Panc1 (cell line): ENCODE measurements at regions not wholly inside any gene's neighbourhood (a gene's known extent, or its start where the extent isn't known, plus 50 kb on each side); places are given as distances from the start of the nearest gene placed in this dataset.
A peak's percentile ranks its signal among the peaks of the same experiment; 100 is the strongest.

Experiments
- ATAC-seq: fragments of 200-7000 bp; cut with Tn5 transposase; 2 replicates; pipeline ENCODE4 v1.9.1; 2020; ENCODE audit warnings: mild to moderate bottlenecking, moderate library complexity
- BruUV-seq: library from RNA; stranded (reverse); fragments of 400-500 nt; replicated peaks from 2 replicates; lab custom pipeline; 2021; lab: Mats Ljungman, UMichigan
- CTCF ChIA-PET: fragments of 300-600 bp; sonication (Branson Sonifier 250); formaldehyde crosslinking; loops from one replicate; lab custom pipeline; 2022; ENCODE audit warnings: antibody characterized with exemption; lab: Charles Lee
- POLR2A ChIA-PET: fragments of 300-600 bp; sonication (Branson Sonifier 250); formaldehyde crosslinking; loops from one replicate; lab custom pipeline; 2022; ENCODE audit warnings: antibody characterized with exemption; lab: Charles Lee
- DNase-seq: peaks from one replicate; pipeline ENCODE4 v3.0.0-alpha.2; 2010; ENCODE audit warnings: low read depth, low spot score
- H3K27ac ChIP-seq: 2 replicates; pipeline ENCODE4 v1.5.1; 2011; ENCODE audit warnings: mild to moderate bottlenecking, low read length, inconsistent platforms
- H3K27me3 ChIP-seq: fragments of 200-500 bp; sonication (Bioruptor generic); 2 replicates; pipeline ENCODE4 v1.6.0; 2014; ENCODE audit warnings: low read length, inconsistent platforms; ENCODE audit not compliant: control insufficient read depth, insufficient read depth
- H3K36me3 ChIP-seq: fragments of 200-500 bp; sonication (Bioruptor generic); 2 replicates; pipeline ENCODE4 v1.5.1; 2014; ENCODE audit warnings: inconsistent platforms, mild to moderate bottlenecking, low read length, moderate library complexity; ENCODE audit not compliant: control insufficient read depth, insufficient read depth
- H3K4me1 ChIP-seq: 2 replicates; pipeline ENCODE4 v1.5.1; 2011; ENCODE audit warnings: inconsistent platforms, mild to moderate bottlenecking, low read length, moderate library complexity; ENCODE audit not compliant: control insufficient read depth, insufficient read depth
- H3K4me3 ChIP-seq, 2 experiments: 2 replicates each; pipeline ENCODE4 v1.5.1; 2011 to 2012; ENCODE audit warnings: low read depth in 2 of 2, low read length in 2 of 2, mild to moderate bottlenecking in 2 of 2, inconsistent platforms in 1 of 2, moderate library complexity in 1 of 2
- H3K9me3 ChIP-seq: fragments of 200-500 bp; sonication (Bioruptor generic); 2 replicates; pipeline ENCODE4 v1.5.1; 2014; ENCODE audit warnings: low read depth, mild to moderate bottlenecking, inconsistent platforms, low read length, moderate library complexity; ENCODE audit not compliant: control insufficient read depth, insufficient read depth
- POLR2AphosphoS5 ChIP-seq: IDR thresholded peaks from 2 replicates; pipeline ENCODE4 v1.6.1; 2012; ENCODE audit warnings: mild to moderate bottlenecking, low read depth, low read length, moderate library complexity
- SIN3A ChIP-seq: IDR thresholded peaks from 2 replicates; pipeline ENCODE4 v1.6.1; 2012; ENCODE audit warnings: low read depth, mild to moderate bottlenecking, low read length, moderate library complexity, borderline replicate concordance; ENCODE audit not compliant: insufficient read depth
- TCF7L2 ChIP-seq: IDR thresholded peaks from 2 replicates; pipeline ENCODE4 v1.6.1; 2011; ENCODE audit warnings: mild to moderate bottlenecking, low read depth, low read length, inconsistent platforms
- in situ Hi-C: cut with HindIII; loops from 2 replicates; pipeline ENCODE4 v1.10.0; 2016; ENCODE audit warnings: low sequenced_read_pairs, low pct_unique_long_range_greater_than_20kb
- intact Hi-C: fragments of 100-400 bp; cut with micrococcal nuclease; formaldehyde crosslinking; loops from one replicate; pipeline ENCODE4 v1.10.0; 2022; ENCODE audit not compliant: unreplicated experiment
- TF ChIP-seq, protein P1 (sequence below), 2 experiments: IDR thresholded peaks; 2 replicates each; pipeline ENCODE4 v1.6.1; 2011 to 2012; ENCODE audit warnings: low read depth in 2 of 2, control low read depth in 1 of 2, low read length in 1 of 2, mild to moderate bottlenecking in 1 of 2, moderate library complexity in 1 of 2; ENCODE audit not compliant: insufficient read depth in 1 of 2
- TF ChIP-seq, protein P2 (sequence below): fragments of 450-650 bp; IDR thresholded peaks from 2 replicates; pipeline ENCODE4 v1.5.1; 2017; ENCODE audit warnings: mild to moderate bottlenecking

DNA sequence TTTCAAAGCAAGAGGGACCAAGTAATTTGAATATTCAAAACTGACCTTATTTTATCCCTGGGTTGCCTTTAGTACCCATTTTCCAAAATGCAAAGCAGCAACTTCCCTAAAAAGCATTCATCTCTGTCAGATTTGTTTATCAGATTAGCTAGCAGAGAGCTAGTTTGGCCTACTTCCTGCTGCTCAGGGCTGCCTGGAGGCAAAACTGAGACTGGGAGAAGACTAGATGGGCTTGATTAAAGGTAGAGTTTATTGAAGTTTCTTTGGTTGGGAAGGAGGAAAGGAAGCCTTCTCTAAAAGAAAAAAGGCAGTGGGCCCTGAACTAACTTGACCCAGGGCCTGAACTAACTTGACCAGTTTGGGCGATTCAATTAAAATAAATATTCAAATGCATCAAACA, 426.1 kb upstream of the FAM98A start:
- Histone ChIP-seq H3K4me1 (no peaks in the 10 kb centered on the region), H3K9me3 (no peaks in the 10 kb centered on the region), H3K27ac (no peak overlapping the region), H3K36me3 (no peaks in the 10 kb centered on the region), H3K4me3 (no peak overlapping the region), H3K27me3 (no peaks in the 10 kb centered on the region)
- no TSS peak for BruUV-seq
- POLR2A ChIA-PET: no interaction called here
- TF ChIP-seq, protein P1, sequence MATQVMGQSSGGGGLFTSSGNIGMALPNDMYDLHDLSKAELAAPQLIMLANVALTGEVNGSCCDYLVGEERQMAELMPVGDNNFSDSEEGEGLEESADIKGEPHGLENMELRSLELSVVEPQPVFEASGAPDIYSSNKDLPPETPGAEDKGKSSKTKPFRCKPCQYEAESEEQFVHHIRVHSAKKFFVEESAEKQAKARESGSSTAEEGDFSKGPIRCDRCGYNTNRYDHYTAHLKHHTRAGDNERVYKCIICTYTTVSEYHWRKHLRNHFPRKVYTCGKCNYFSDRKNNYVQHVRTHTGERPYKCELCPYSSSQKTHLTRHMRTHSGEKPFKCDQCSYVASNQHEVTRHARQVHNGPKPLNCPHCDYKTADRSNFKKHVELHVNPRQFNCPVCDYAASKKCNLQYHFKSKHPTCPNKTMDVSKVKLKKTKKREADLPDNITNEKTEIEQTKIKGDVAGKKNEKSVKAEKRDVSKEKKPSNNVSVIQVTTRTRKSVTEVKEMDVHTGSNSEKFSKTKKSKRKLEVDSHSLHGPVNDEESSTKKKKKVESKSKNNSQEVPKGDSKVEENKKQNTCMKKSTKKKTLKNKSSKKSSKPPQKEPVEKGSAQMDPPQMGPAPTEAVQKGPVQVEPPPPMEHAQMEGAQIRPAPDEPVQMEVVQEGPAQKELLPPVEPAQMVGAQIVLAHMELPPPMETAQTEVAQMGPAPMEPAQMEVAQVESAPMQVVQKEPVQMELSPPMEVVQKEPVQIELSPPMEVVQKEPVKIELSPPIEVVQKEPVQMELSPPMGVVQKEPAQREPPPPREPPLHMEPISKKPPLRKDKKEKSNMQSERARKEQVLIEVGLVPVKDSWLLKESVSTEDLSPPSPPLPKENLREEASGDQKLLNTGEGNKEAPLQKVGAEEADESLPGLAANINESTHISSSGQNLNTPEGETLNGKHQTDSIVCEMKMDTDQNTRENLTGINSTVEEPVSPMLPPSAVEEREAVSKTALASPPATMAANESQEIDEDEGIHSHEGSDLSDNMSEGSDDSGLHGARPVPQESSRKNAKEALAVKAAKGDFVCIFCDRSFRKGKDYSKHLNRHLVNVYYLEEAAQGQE (IDR thresholded peaks at IDR 0.05; ENCODE audit: insufficient read depth in 1 of 2, low read depth in 2 of 2, low read length in 1 of 2): no peak
- TF ChIP-seq TCF7L2 (no peak), POLR2AphosphoS5 (no peak), SIN3A (no peak)
- TF ChIP-seq, protein P2, sequence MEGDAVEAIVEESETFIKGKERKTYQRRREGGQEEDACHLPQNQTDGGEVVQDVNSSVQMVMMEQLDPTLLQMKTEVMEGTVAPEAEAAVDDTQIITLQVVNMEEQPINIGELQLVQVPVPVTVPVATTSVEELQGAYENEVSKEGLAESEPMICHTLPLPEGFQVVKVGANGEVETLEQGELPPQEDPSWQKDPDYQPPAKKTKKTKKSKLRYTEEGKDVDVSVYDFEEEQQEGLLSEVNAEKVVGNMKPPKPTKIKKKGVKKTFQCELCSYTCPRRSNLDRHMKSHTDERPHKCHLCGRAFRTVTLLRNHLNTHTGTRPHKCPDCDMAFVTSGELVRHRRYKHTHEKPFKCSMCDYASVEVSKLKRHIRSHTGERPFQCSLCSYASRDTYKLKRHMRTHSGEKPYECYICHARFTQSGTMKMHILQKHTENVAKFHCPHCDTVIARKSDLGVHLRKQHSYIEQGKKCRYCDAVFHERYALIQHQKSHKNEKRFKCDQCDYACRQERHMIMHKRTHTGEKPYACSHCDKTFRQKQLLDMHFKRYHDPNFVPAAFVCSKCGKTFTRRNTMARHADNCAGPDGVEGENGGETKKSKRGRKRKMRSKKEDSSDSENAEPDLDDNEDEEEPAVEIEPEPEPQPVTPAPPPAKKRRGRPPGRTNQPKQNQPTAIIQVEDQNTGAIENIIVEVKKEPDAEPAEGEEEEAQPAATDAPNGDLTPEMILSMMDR: no peak
- intact Hi-C loops (no loop called here), in situ Hi-C loops (no loop called here)
- ATAC-seq (no peak), DNase-seq (no peak)
- CTCF ChIA-PET: no interaction called here

DNA sequence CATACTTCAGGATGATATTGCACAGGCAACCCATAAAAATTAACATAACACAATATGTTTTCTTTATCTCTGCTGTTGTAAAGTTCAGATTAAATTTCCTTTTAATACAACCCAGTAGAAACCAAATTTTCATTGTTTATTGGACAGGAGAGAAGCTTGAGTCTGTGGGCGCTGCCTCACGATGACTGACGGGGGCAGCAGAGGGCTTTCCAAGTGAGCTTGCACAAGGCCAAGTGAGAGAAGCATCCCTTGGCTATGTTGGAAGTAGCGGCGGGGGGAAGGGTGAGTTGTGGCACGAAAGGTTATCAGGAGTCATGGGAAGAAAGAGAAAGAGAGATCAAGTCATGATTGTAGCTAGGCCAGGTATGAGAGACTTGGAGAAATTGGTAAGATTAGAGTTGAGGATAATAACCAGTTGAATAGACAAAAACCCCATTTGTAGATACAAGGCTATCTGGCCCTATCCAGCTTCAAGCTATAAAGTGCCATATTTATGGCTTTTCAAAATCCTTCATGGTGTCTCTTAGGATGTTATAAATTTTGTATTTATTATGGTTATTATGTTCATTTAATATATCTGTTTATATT, 413.7 kb upstream of the FAM98A start:
- intact Hi-C loops (no loop called here), in situ Hi-C loops (no loop called here)
- ChIA-PET CTCF (no interaction called here), POLR2A (no interaction called here)
- Histone ChIP-seq H3K36me3 (no peaks in the 10 kb centered on the region), H3K4me1 (no peaks in the 10 kb centered on the region), H3K9me3 (no peaks in the 10 kb centered on the region), H3K27ac (no peak overlapping the region), H3K4me3 (no peak overlapping the region), H3K27me3 (no peaks in the 10 kb centered on the region)
- ATAC-seq (peak; percentile 83; the same call in 1 of the 2 replicates), DNase-seq (peak; percentile 33)
- no peak for TF ChIP-seq POLR2AphosphoS5
- TF ChIP-seq, protein P2: peak; percentile 81
- no TSS peak for BruUV-seq
